ENCODE measurements at regions not wholly inside any gene's neighbourhood (a gene's known extent, or its start where the extent isn't known, plus 50 kb on each side); places are given as distances from the start of the nearest gene placed in this dataset.

- DNase-seq (no peak), ATAC-seq (replicated peaks) (no peak)
- no peaks in the 10 kb centered on the region for H3K36me3 Mint-ChIP-seq
- H3K27me3 Mint-ChIP-seq: peaks cover 33 to 45% of the 10 kb centered on the region in 2 donors
- no peaks in the 10 kb centered on the region for H3K9me3 Mint-ChIP-seq
- no peak overlapping the region for H3K4me3 Mint-ChIP-seq
- H3K4me1 Mint-ChIP-seq: peaks cover 2 to 3% of the 10 kb centered on the region in 2 donors
- no peak overlapping the region for H3K27ac Mint-ChIP-seq
Measured at GRCh38 chr10:128280271-128280670, 154.0 kb upstream of the MKI67 start.

- Mint-ChIP-seq H3K4me3 (no peak overlapping the region), H3K4me1 (no peaks in the 10 kb centered on the region)
Measured at GRCh38 chr10:128281343-128281742, 155.1 kb upstream of the MKI67 start.

GRCh38 chr10:128281861-128282260, 155.6 kb upstream of the MKI67 start:
- no peak overlapping the region for H3K4me3 Mint-ChIP-seq
- no peaks in the 10 kb centered on the region for H3K36me3 Mint-ChIP-seq
- DNase-seq: no peak
- peaks cover 36 to 51% of the 10 kb centered on the region in 2 donors for H3K27me3 Mint-ChIP-seq
- H3K4me1 Mint-ChIP-seq: no peaks in the 10 kb centered on the region
- no peak overlapping the region for H3K27ac Mint-ChIP-seq
- no peak for ATAC-seq (replicated peaks)
- H3K9me3 Mint-ChIP-seq: no peaks in the 10 kb centered on the region

More at GRCh38 chr10:128281343-128281742, 155.1 kb upstream of the MKI67 start:
- Mint-ChIP-seq H3K27ac (no peak overlapping the region), H3K27me3 (peaks cover 36 to 55% of the 10 kb centered on the region in 2 donors), H3K36me3 (no peaks in the 10 kb centered on the region), H3K9me3 (no peaks in the 10 kb centered on the region)
- ATAC-seq (replicated peaks): no peak
- DNase-seq: no peak

GRCh38 chr10:128286141-128286761, 160.0 kb upstream of the MKI67 start:
- Mint-ChIP-seq H3K9me3 (peaks cover 4 to 8% of the 10 kb centered on the region in 2 donors), H3K27me3 (peaks cover 37 to 52% of the 10 kb centered on the region in 2 donors), H3K36me3 (no peaks in the 10 kb centered on the region), H3K4me1 (no peaks in the 10 kb centered on the region), H3K27ac (no peak overlapping the region), H3K4me3 (no peak overlapping the region)
- ATAC-seq (replicated peaks) (no peak), DNase-seq (no peak)

- Mint-ChIP-seq H3K27me3 (peaks cover 37 to 55% of the 10 kb centered on the region in 2 donors), H3K4me3 (no peak overlapping the region), H3K36me3 (no peaks in the 10 kb centered on the region), H3K27ac (no peak overlapping the region), H3K4me1 (no peaks in the 10 kb centered on the region), H3K9me3 (peaks cover 4 to 8% of the 10 kb centered on the region in 2 donors)
- DNase-seq (no peak), ATAC-seq (replicated peaks) (no peak)
Measured at GRCh38 chr10:128286762-128287500, 160.7 kb upstream of the MKI67 start.

- no peaks in the 10 kb centered on the region for H3K36me3 Mint-ChIP-seq
- H3K4me3 Mint-ChIP-seq: no peak overlapping the region
- no peak for ATAC-seq (replicated peaks)
- no peak overlapping the region for H3K27ac Mint-ChIP-seq
- no peaks in the 10 kb centered on the region for H3K4me1 Mint-ChIP-seq
- peaks cover 4 to 8% of the 10 kb centered on the region in 2 donors for H3K9me3 Mint-ChIP-seq
- DNase-seq: no peak
- peaks cover 37 to 57% of the 10 kb centered on the region in 2 donors for H3K27me3 Mint-ChIP-seq
Measured at GRCh38 chr10:128287921-128288320, 161.7 kb upstream of the MKI67 start.

- DNase-seq (no peak), ATAC-seq (replicated peaks) (no peak)
- no peaks in the 10 kb centered on the region for H3K36me3 Mint-ChIP-seq
- H3K27me3 Mint-ChIP-seq: peaks cover 33 to 48% of the 10 kb centered on the region in 2 donors
- H3K4me3 Mint-ChIP-seq: no peak overlapping the region
- H3K9me3 Mint-ChIP-seq: peaks cover 4 to 8% of the 10 kb centered on the region in 2 donors
- H3K27ac Mint-ChIP-seq: no peak overlapping the region
- no peaks in the 10 kb centered on the region for H3K4me1 Mint-ChIP-seq
Measured at GRCh38 chr10:128289621-128290020, 163.4 kb upstream of the MKI67 start.

- ATAC-seq (replicated peaks): no peak
- Mint-ChIP-seq H3K27me3 (peaks cover 6 to 25% of the 10 kb centered on the region in 2 donors), H3K9me3 (peaks cover 10 to 11% of the 10 kb centered on the region in 2 donors), H3K27ac (no peak overlapping the region), H3K4me1 (no peaks in the 10 kb centered on the region), H3K36me3 (no peaks in the 10 kb centered on the region), H3K4me3 (no peak overlapping the region)
- no peak for DNase-seq
Measured at GRCh38 chr10:128295003-128295402, 168.8 kb upstream of the MKI67 start.

- H3K4me1 Mint-ChIP-seq: no peaks in the 10 kb centered on the region
- H3K27me3 Mint-ChIP-seq: peaks cover 8 to 21% of the 10 kb centered on the region in 2 donors
- no peak overlapping the region for H3K27ac Mint-ChIP-seq
- H3K36me3 Mint-ChIP-seq: peaks cover 0 to under 1% of the 10 kb centered on the region in 2 donors
- H3K9me3 Mint-ChIP-seq: peaks cover 7 to 17% of the 10 kb centered on the region in 2 donors
- ATAC-seq (replicated peaks) (no peak), DNase-seq (no peak)
- no peak overlapping the region for H3K4me3 Mint-ChIP-seq
Measured at GRCh38 chr10:128296253-128297007, 170.2 kb upstream of the MKI67 start.

GRCh38 chr10:128297709-128298378, 171.6 kb upstream of the MKI67 start:
- peaks cover 8 to 16% of the 10 kb centered on the region in 2 donors for H3K27me3 Mint-ChIP-seq
- no peaks in the 10 kb centered on the region for H3K4me1 Mint-ChIP-seq
- ATAC-seq (replicated peaks) (no peak), DNase-seq (no peak)
- H3K9me3 Mint-ChIP-seq: peaks cover 11 to 23% of the 10 kb centered on the region in 2 donors
- H3K36me3 Mint-ChIP-seq: peaks cover 0 to 4% of the 10 kb centered on the region in 2 donors
- no peak overlapping the region for H3K4me3 Mint-ChIP-seq
- no peak overlapping the region for H3K27ac Mint-ChIP-seq

GRCh38 chr10:128298587-128298986, 172.4 kb upstream of the MKI67 start:
- H3K4me1 Mint-ChIP-seq: no peaks in the 10 kb centered on the region
- peaks cover 14 to 26% of the 10 kb centered on the region in 2 donors for H3K9me3 Mint-ChIP-seq
- no peak overlapping the region for H3K4me3 Mint-ChIP-seq
- peaks cover 0 to 4% of the 10 kb centered on the region in 2 donors for H3K36me3 Mint-ChIP-seq
- H3K27me3 Mint-ChIP-seq: peaks cover 8 to 16% of the 10 kb centered on the region in 2 donors
- ATAC-seq (replicated peaks) (no peak), DNase-seq (no peak)
- H3K27ac Mint-ChIP-seq: no peak overlapping the region

GRCh38 chr10:128300290-128300824, 174.1 kb upstream of the MKI67 start:
- ATAC-seq (replicated peaks) (no peak), DNase-seq (no peak)
- Mint-ChIP-seq H3K27ac (no peak overlapping the region), H3K4me1 (no peaks in the 10 kb centered on the region), H3K27me3 (peaks cover 8 to 12% of the 10 kb centered on the region in 2 donors), H3K36me3 (peaks cover 0 to 4% of the 10 kb centered on the region in 2 donors), H3K4me3 (no peak overlapping the region), H3K9me3 (peaks cover 14 to 26% of the 10 kb centered on the region in 2 donors)

- Mint-ChIP-seq H3K27me3 (peaks cover 8 to 10% of the 10 kb centered on the region in 2 donors), H3K4me1 (no peaks in the 10 kb centered on the region), H3K36me3 (peaks cover 0 to 4% of the 10 kb centered on the region in 2 donors), H3K27ac (no peak overlapping the region), H3K9me3 (peaks cover 14 to 26% of the 10 kb centered on the region in 2 donors), H3K4me3 (no peak overlapping the region)
- ATAC-seq (replicated peaks): no peak
- DNase-seq: no peak
Measured at GRCh38 chr10:128301051-128301450, 174.8 kb upstream of the MKI67 start.

- no peak for ATAC-seq (replicated peaks)
- H3K4me3 Mint-ChIP-seq: no peak overlapping the region
- DNase-seq: no peak
Measured at GRCh38 chr10:128302808-128303207, 176.6 kb upstream of the MKI67 start.

More at GRCh38 chr10:128302808-128303207, 176.6 kb upstream of the MKI67 start:
- H3K36me3 Mint-ChIP-seq: peaks cover 0 to 4% of the 10 kb centered on the region in 2 donors
- no peak overlapping the region for H3K27ac Mint-ChIP-seq
- peaks cover 8 to 10% of the 10 kb centered on the region in 2 donors for H3K27me3 Mint-ChIP-seq
- H3K9me3 Mint-ChIP-seq: peaks cover 14 to 26% of the 10 kb centered on the region in 2 donors
- no peaks in the 10 kb centered on the region for H3K4me1 Mint-ChIP-seq

Measured in stimulated activated naive B cell treated with anti-CD40 and anti-IgM and Interleukin-4, amounts not matched to agents 10 μg/mL and 1 μg/mL and 100 μg/mL, for 72 hours (primary cell).